Keratinocyte (primary cell): ENCODE measurements at regions not wholly inside any gene's neighbourhood (a gene's known extent, or its start where the extent isn't known, plus 50 kb on each side); places are given as distances from the start of the nearest gene placed in this dataset.

Experiments used
- CTCF ChIP-seq, 3 experiments: IDR thresholded peaks in 1 of 3; conservative IDR thresholded peaks in 1 of 3; optimal IDR thresholded peaks in 1 of 3; 2 replicates in 2 of 3; 3 replicates in 1 of 3; pipeline versions ENCODE3 to v1.5.1; 2011; ENCODE audit warnings: low read length in 3 of 3, mild to moderate bottlenecking in 3 of 3, moderate library complexity in 2 of 3, control low read depth in 1 of 3, inconsistent platforms in 1 of 3; ENCODE audit not compliant: insufficient read depth in 2 of 3; ENCODE audit errors: extremely low read depth in 1 of 3
- EZH2 ChIP-seq: IDR thresholded peaks from one replicate; pipeline ENCODE4 v1.6.1; 2012; ENCODE audit warnings: inconsistent platforms, mild to moderate bottlenecking, low read length, moderate library complexity

GRCh38 chr3:21120826-21121225 is 630.2 kb downstream of the ZNF385D start:
- TF ChIP-seq CTCF (optimal IDR thresholded peaks at IDR 0.05 in 1 of 3, IDR thresholded peaks at IDR 0.05 in 1 of 3, conservative IDR thresholded peaks at IDR 0.05 in 1 of 3; ENCODE audit: extremely low read depth in 1 of 3, insufficient read depth in 2 of 3, low read length in 3 of 3) = no peak
- no peak for TF ChIP-seq EZH2
